ENCODE measurements at regions not wholly inside any gene's neighbourhood (a gene's known extent, or its start where the extent isn't known, plus 50 kb on each side); places are given as distances from the start of the nearest gene placed in this dataset.

GRCh38 chr5:135251093-135251492 lies 147.9 kb downstream of the MACROH2A1 start:
- Histone ChIP-seq H3K4me3 (ENCODE audit: low read depth, low read length, poor library complexity, severe bottlenecking) (no peak overlapping the region), H3K27ac (ENCODE audit: low read depth, low read length, poor library complexity, severe bottlenecking) (no peak overlapping the region), H3K27me3 (replicated peaks; ENCODE audit: insufficient read depth, low read depth, low read length, poor library complexity) (no peaks in the 10 kb centered on the region), H3K4me1 (ENCODE audit: insufficient read depth, low read length, poor library complexity, severe bottlenecking) (peaks cover 13% of the 10 kb centered on the region), H3K36me3 (ENCODE audit: insufficient read depth, low read length, poor library complexity, severe bottlenecking) (no peaks in the 10 kb centered on the region), H3K9me3 (ENCODE audit: low read depth, low read length, poor library complexity, severe bottlenecking) (no peaks in the 10 kb centered on the region)
- TF ChIP-seq EZH2 (IDR thresholded peaks at IDR 0.05; ENCODE audit: borderline replicate concordance, low read depth, low read length, poor library complexity, severe bottlenecking): no peak
- no peak for TF ChIP-seq CTCF (conservative IDR thresholded peaks at IDR 0.05; ENCODE audit: low read depth, low read length)
- intact Hi-C loops (cut with micrococcal nuclease; ENCODE audit: unreplicated experiment): no loop called here
- ChIA-PET POLR2A (ENCODE audit: low non-redundant PET) (no interaction called here), CTCF (no interaction called here)
- no TSS peak for BruUV-seq (replicated peaks)
- DNase-seq (ENCODE audit: low spot score): no peak

DNA sequence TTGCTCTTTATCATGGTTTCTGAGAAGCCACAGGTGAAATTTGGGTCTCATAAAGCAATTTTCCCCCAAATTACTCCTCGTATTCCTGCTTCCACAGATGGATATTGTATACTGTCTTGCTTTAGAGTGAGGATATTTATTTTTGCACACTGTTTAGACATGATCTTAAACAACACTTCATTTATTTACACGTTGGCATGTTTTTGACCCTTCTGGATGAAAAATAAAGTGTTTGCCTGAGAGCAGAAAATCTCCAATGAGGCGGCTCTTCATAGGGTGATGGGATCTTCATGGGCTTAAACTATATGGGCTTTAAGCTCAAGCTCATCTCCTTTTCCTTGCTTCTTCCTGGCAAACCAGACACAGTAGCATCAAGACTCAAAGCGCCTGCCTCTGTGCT lies 148.4 kb downstream of the MACROH2A1 start:
- TF ChIP-seq CTCF (conservative IDR thresholded peaks at IDR 0.05; ENCODE audit: low read depth, low read length): no peak
- no peak for TF ChIP-seq EZH2 (IDR thresholded peaks at IDR 0.05; ENCODE audit: borderline replicate concordance, low read depth, low read length, poor library complexity, severe bottlenecking)
- H3K4me1 ChIP-seq (ENCODE audit: insufficient read depth, low read length, poor library complexity, severe bottlenecking): peaks cover 17% of the 10 kb centered on the region
- no peaks in the 10 kb centered on the region for H3K27me3 ChIP-seq (replicated peaks; ENCODE audit: insufficient read depth, low read depth, low read length, poor library complexity)
- H3K4me3 ChIP-seq (ENCODE audit: low read depth, low read length, poor library complexity, severe bottlenecking): no peak overlapping the region
- no peak overlapping the region for H3K27ac ChIP-seq (ENCODE audit: low read depth, low read length, poor library complexity, severe bottlenecking)
- CTCF ChIA-PET: no interaction called here
- DNase-seq (ENCODE audit: low spot score): no peak
- intact Hi-C loops (cut with micrococcal nuclease; ENCODE audit: unreplicated experiment): no loop called here
- POLR2A ChIA-PET (ENCODE audit: low non-redundant PET): no interaction called here
- no TSS peak for BruUV-seq (replicated peaks)
- H3K36me3 ChIP-seq (ENCODE audit: insufficient read depth, low read length, poor library complexity, severe bottlenecking): no peaks in the 10 kb centered on the region
- no peaks in the 10 kb centered on the region for H3K9me3 ChIP-seq (ENCODE audit: low read depth, low read length, poor library complexity, severe bottlenecking)

DNA sequence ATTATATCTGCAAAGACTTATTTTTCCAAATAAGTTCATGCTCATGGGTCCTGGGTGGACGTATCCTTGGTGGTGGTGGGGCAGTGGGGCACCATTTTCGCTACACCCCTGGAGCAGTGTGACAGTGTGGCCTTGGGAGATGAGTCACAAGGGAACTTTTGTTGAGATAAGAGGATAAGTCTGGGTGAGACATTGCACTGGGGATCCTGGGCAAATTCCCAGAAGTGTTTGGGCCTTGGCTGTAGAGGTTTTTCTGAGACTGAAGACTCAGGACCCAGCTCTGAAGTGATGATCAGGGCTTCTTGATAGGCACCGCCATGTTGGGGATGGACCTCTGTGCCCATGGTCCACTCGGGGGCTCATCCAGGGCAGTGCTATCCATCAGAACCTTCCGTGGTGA lies 149.4 kb downstream of the MACROH2A1 start:
- BruUV-seq (replicated peaks): no TSS peak
- no peak overlapping the region for H3K27ac ChIP-seq (ENCODE audit: low read depth, low read length, poor library complexity, severe bottlenecking)
- peaks cover 17% of the 10 kb centered on the region for H3K4me1 ChIP-seq (ENCODE audit: insufficient read depth, low read length, poor library complexity, severe bottlenecking)
- CTCF ChIA-PET: no interaction called here
- H3K27me3 ChIP-seq (replicated peaks; ENCODE audit: insufficient read depth, low read depth, low read length, poor library complexity): no peaks in the 10 kb centered on the region
- H3K4me3 ChIP-seq (ENCODE audit: low read depth, low read length, poor library complexity, severe bottlenecking): no peak overlapping the region
- intact Hi-C loops (cut with micrococcal nuclease; ENCODE audit: unreplicated experiment): no loop called here
- TF ChIP-seq CTCF (conservative IDR thresholded peaks at IDR 0.05; ENCODE audit: low read depth, low read length) (no peak), EZH2 (IDR thresholded peaks at IDR 0.05; ENCODE audit: borderline replicate concordance, low read depth, low read length, poor library complexity, severe bottlenecking) (no peak)
- no peaks in the 10 kb centered on the region for H3K9me3 ChIP-seq (ENCODE audit: low read depth, low read length, poor library complexity, severe bottlenecking)
- POLR2A ChIA-PET (ENCODE audit: low non-redundant PET): no interaction called here
- no peaks in the 10 kb centered on the region for H3K36me3 ChIP-seq (ENCODE audit: insufficient read depth, low read length, poor library complexity, severe bottlenecking)
- DNase-seq (ENCODE audit: low spot score): no peak
